ENCODE measurements at regions not wholly inside any gene's neighbourhood (a gene's known extent, or its start where the extent isn't known, plus 50 kb on each side); places are given as distances from the start of the nearest gene placed in this dataset.

DNA sequence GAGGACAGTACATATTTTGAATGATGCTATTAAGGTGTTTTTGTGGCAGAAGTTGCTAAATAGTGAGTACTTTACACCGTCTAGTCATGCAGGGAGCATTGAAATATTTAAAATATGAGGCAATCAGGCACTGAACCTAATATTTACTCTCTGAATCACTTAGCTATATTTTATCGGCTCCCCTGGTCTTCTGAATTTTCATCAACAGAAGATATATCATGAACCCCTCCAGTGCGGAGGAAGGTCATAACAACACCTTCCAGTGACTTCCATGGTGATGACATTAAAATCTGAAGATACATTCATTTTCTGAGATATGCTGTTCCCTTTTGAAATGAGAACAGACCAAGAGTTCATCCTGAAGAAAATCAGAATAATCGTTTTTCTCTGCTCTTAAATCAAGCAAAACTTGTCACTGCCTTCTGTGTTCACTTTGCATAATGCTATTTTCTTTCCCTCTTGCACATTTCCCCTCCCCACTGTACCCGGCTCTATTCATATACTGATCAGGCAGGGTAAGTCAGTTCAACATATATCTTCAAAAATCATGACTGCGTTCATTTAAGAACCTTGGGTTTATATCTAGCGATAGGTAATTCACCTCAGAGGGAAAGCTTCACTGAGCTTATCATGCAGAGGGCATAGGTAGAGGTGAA is 729.9 kb upstream of the GYPC start:
- H3K36me3 ChIP-seq (replicated peaks in 1 of 2; ENCODE audit: control insufficient read depth in 1 of 2, insufficient read depth in 2 of 2, low read length in 2 of 2): no peaks in the 10 kb centered on the region
- in situ Hi-C loops (cut with HindIII; ENCODE audit: extremely low pct_ligation_motif_present, low pct_unique_long_range_greater_than_20kb): no loop called here
- POLR2A ChIA-PET: no interaction called here
- no peak overlapping the region for H3K9ac ChIP-seq (ENCODE audit: insufficient read depth, low read depth, low read length)
- H3K4me3 ChIP-seq (replicated peaks in 1 of 3; ENCODE audit: insufficient read depth in 1 of 3, low read depth in 2 of 3, low read length in 3 of 3): no peak overlapping the region
- 20% methylated on average over 7 of the region's 7 CpGs for WGBS (ENCODE audit: low lambda C conversion rate)
- no peak overlapping the region for H3K27ac ChIP-seq (ENCODE audit: extremely low read length, insufficient read depth, low read length)
- intact Hi-C loops (cut with micrococcal nuclease; ENCODE audit: unreplicated experiment): no loop called here
- no peak overlapping the region for H2AFZ ChIP-seq (ENCODE audit: low read length)
- no peak for FAIRE-seq
- H3K9me3 ChIP-seq (ENCODE audit: low read length): peaks cover 83% of the 10 kb centered on the region
- no peak overlapping the region for H3K4me2 ChIP-seq (ENCODE audit: low read depth, low read length)
- CTCF ChIA-PET (ENCODE audit: low intra/inter-chr PET ratio, low total read pairs): no interaction called here
- H3K4me1 ChIP-seq (ENCODE audit: insufficient read depth, low read length): no peaks in the 10 kb centered on the region
- BruUV-seq (replicated peaks): no TSS peak
- DNase-seq (ENCODE audit: low spot score): no peak
- TF ChIP-seq HNF4A (CRISPR knock-in tag; IDR thresholded peaks at IDR 0.05) (no peak), ZSCAN30 (CRISPR knock-in tag; IDR thresholded peaks at IDR 0.05) (no peak), BRD4 (CRISPR knock-in tag; IDR thresholded peaks at IDR 0.05) (no peak), ZNF441 (CRISPR knock-in tag; IDR thresholded peaks at IDR 0.05; ENCODE audit: borderline replicate concordance) (no peak), GATA4 (IDR thresholded peaks at IDR 0.05; ENCODE audit: borderline replicate concordance, low read depth) (no peak)
- no peaks in the 10 kb centered on the region for H3K79me2 ChIP-seq (ENCODE audit: insufficient read depth, low read length)
- no peaks in the 10 kb centered on the region for H4K20me1 ChIP-seq (ENCODE audit: insufficient read depth, low read length)
- H3K27me3 ChIP-seq (ENCODE audit: control insufficient read depth in 1 of 2, insufficient read depth in 2 of 2, low read length in 2 of 2): no peaks in the 10 kb centered on the region
- ATAC-seq: no peak

- no peak for FAIRE-seq
Observed at GRCh38 chr2:125935559-125935958, 720.4 kb upstream of the GYPC start.

More at GRCh38 chr2:125935559-125935958, 720.4 kb upstream of the GYPC start:
- DNase-seq (ENCODE audit: low spot score) (no peak), ATAC-seq (no peak)
- WGBS (ENCODE audit: low lambda C conversion rate): 2% methylated on average over 2 of the region's 2 CpGs
- peaks cover 66% of the 10 kb centered on the region for H3K9me3 ChIP-seq (ENCODE audit: low read length)
- no peak overlapping the region for H3K4me3 ChIP-seq (replicated peaks in 1 of 3; ENCODE audit: insufficient read depth in 1 of 3, low read depth in 2 of 3, low read length in 3 of 3)
- ChIA-PET CTCF (ENCODE audit: low intra/inter-chr PET ratio, low total read pairs) (no interaction called here), POLR2A (no interaction called here)
- H3K36me3 ChIP-seq (replicated peaks in 1 of 2; ENCODE audit: control insufficient read depth in 1 of 2, insufficient read depth in 2 of 2, low read length in 2 of 2): no peaks in the 10 kb centered on the region
- H3K79me2 ChIP-seq (ENCODE audit: insufficient read depth, low read length): no peaks in the 10 kb centered on the region
- H3K4me2 ChIP-seq (ENCODE audit: low read depth, low read length): no peak overlapping the region
- H3K27me3 ChIP-seq (ENCODE audit: control insufficient read depth in 1 of 2, insufficient read depth in 2 of 2, low read length in 2 of 2): no peaks in the 10 kb centered on the region
- H3K27ac ChIP-seq (ENCODE audit: extremely low read length, insufficient read depth, low read length): no peak overlapping the region
- no peak overlapping the region for H2AFZ ChIP-seq (ENCODE audit: low read length)
- H3K4me1 ChIP-seq (ENCODE audit: insufficient read depth, low read length): no peaks in the 10 kb centered on the region
- intact Hi-C loops (cut with micrococcal nuclease; ENCODE audit: unreplicated experiment): no loop called here
- in situ Hi-C loops (cut with HindIII; ENCODE audit: extremely low pct_ligation_motif_present, low pct_unique_long_range_greater_than_20kb): no loop called here
- no peak for TF ChIP-seq MTA3 (CRISPR knock-in tag; IDR thresholded peaks at IDR 0.05)
- no peak for TF ChIP-seq ZKSCAN1 (IDR thresholded peaks at IDR 0.05; ENCODE audit: low read length)
- TF ChIP-seq ZNF691 (CRISPR knock-in tag; IDR thresholded peaks at IDR 0.05; ENCODE audit: borderline replicate concordance, low read depth): no peak
- no peak for TF ChIP-seq TERF1 (CRISPR knock-in tag; IDR thresholded peaks at IDR 0.05)
- no peak for TF ChIP-seq HNF4A (CRISPR knock-in tag; IDR thresholded peaks at IDR 0.05)
- no peak for TF ChIP-seq SAP130 (CRISPR knock-in tag; IDR thresholded peaks at IDR 0.05; ENCODE audit: low read depth)
- TF ChIP-seq ZFP37 (CRISPR knock-in tag; IDR thresholded peaks at IDR 0.05; ENCODE audit: borderline replicate concordance): no peak
- TF ChIP-seq ZFX (CRISPR knock-in tag; IDR thresholded peaks at IDR 0.05; ENCODE audit: low read depth): no peak
- no peak for TF ChIP-seq ARNT2 (CRISPR knock-in tag; IDR thresholded peaks at IDR 0.05; ENCODE audit: low read depth)
- TF ChIP-seq ZBTB37 (CRISPR knock-in tag; IDR thresholded peaks at IDR 0.05): no peak
- H4K20me1 ChIP-seq (ENCODE audit: insufficient read depth, low read length): no peaks in the 10 kb centered on the region
- no peak overlapping the region for H3K9ac ChIP-seq (ENCODE audit: insufficient read depth, low read depth, low read length)
- BruUV-seq (replicated peaks): no TSS peak

Data from HepG2 (cell line).